ENCODE measurements at regions not wholly inside any gene's neighbourhood (a gene's known extent, or its start where the extent isn't known, plus 50 kb on each side); places are given as distances from the start of the nearest gene placed in this dataset.

- TF ChIP-seq CTCF (IDR thresholded peaks at IDR 0.05) (no peak), EP300 (IDR thresholded peaks at IDR 0.05; ENCODE audit: borderline replicate concordance in 1 of 2, low read depth in 1 of 2, low read length in 1 of 2) (no peak)
Observed at GRCh38 chr1:43041591-43041990, 82.9 kb upstream of the SLC2A1 start.

All from SK-N-SH (cell line).